ENCODE measurements at regions not wholly inside any gene's neighbourhood (a gene's known extent, or its start where the extent isn't known, plus 50 kb on each side); places are given as distances from the start of the nearest gene placed in this dataset.
"Not testable (repeated sequence)": the region's sequence is repeated elsewhere in the genome, so short reads cannot be mapped to it uniquely, and the experiment has no call there.

- Mint-ChIP-seq H3K4me3 (no peak overlapping the region), H3K27me3 (peaks cover 26% of the 10 kb centered on the region), H3K36me3 (ENCODE audit: low read depth) (no peaks in the 10 kb centered on the region), H3K4me1 (ENCODE audit: low read depth) (peaks cover 4% of the 10 kb centered on the region), H3K27ac (no peak overlapping the region), H3K9me3 (no peaks in the 10 kb centered on the region)
These were observed 82.0 kb upstream of the SFSWAP start for GRCh38 chr12:131628766-131629448.

- H3K9me3 Mint-ChIP-seq: no peaks in the 10 kb centered on the region
- no peak overlapping the region for H3K4me3 Mint-ChIP-seq
- no peak overlapping the region for H3K27ac Mint-ChIP-seq
- peaks cover 4% of the 10 kb centered on the region for H3K4me1 Mint-ChIP-seq (ENCODE audit: low read depth)
- H3K27me3 Mint-ChIP-seq: peaks cover 40% of the 10 kb centered on the region
- no peaks in the 10 kb centered on the region for H3K36me3 Mint-ChIP-seq (ENCODE audit: low read depth)
These were observed 79.7 kb upstream of the SFSWAP start for GRCh38 chr12:131631230-131631629.

- H3K27ac Mint-ChIP-seq; H3K36me3 Mint-ChIP-seq (ENCODE audit: low read depth); H3K4me3 Mint-ChIP-seq; H3K9me3 Mint-ChIP-seq; H3K4me1 Mint-ChIP-seq (ENCODE audit: low read depth): not testable (repeated sequence)
- H3K27me3 Mint-ChIP-seq: peaks cover 40% of the 10 kb centered on the region
These were observed 78.8 kb upstream of the SFSWAP start for GRCh38 chr12:131631889-131632651.

GRCh38 chr12:131632652-131633023, 78.3 kb upstream of the SFSWAP start:
- peaks cover 40% of the 10 kb centered on the region for H3K27me3 Mint-ChIP-seq
- H3K36me3 Mint-ChIP-seq (ENCODE audit: low read depth); H3K9me3 Mint-ChIP-seq; H3K4me3 Mint-ChIP-seq; H3K27ac Mint-ChIP-seq; H3K4me1 Mint-ChIP-seq (ENCODE audit: low read depth): not testable (repeated sequence)

GRCh38 chr12:131633610-131634009, 77.3 kb upstream of the SFSWAP start:
- not testable (repeated sequence) for H3K27ac Mint-ChIP-seq; H3K36me3 Mint-ChIP-seq (ENCODE audit: low read depth); H3K9me3 Mint-ChIP-seq; H3K4me1 Mint-ChIP-seq (ENCODE audit: low read depth); H3K4me3 Mint-ChIP-seq
- peaks cover 44% of the 10 kb centered on the region for H3K27me3 Mint-ChIP-seq

- Mint-ChIP-seq H3K27me3 (peaks cover 44% of the 10 kb centered on the region), H3K27ac (no peak overlapping the region), H3K36me3 (ENCODE audit: low read depth) (no peaks in the 10 kb centered on the region), H3K9me3 (no peaks in the 10 kb centered on the region), H3K4me1 (ENCODE audit: low read depth) (no peaks in the 10 kb centered on the region), H3K4me3 (no peak overlapping the region)
These were observed 76.9 kb upstream of the SFSWAP start for GRCh38 chr12:131634037-131634436.

GRCh38 chr12:131635012-131635411, 75.9 kb upstream of the SFSWAP start:
- H3K36me3 Mint-ChIP-seq (ENCODE audit: low read depth); H3K4me1 Mint-ChIP-seq (ENCODE audit: low read depth); H3K4me3 Mint-ChIP-seq; H3K27ac Mint-ChIP-seq; H3K9me3 Mint-ChIP-seq: not testable (repeated sequence)
- peaks cover 46% of the 10 kb centered on the region for H3K27me3 Mint-ChIP-seq

GRCh38 chr12:131635491-131636122, 75.3 kb upstream of the SFSWAP start:
- H3K36me3 Mint-ChIP-seq (ENCODE audit: low read depth): no peaks in the 10 kb centered on the region
- peaks cover 41% of the 10 kb centered on the region for H3K27me3 Mint-ChIP-seq
- H3K4me1 Mint-ChIP-seq (ENCODE audit: low read depth): no peaks in the 10 kb centered on the region
- H3K27ac Mint-ChIP-seq: no peak overlapping the region
- H3K4me3 Mint-ChIP-seq: no peak overlapping the region
- H3K9me3 Mint-ChIP-seq: no peaks in the 10 kb centered on the region

- Mint-ChIP-seq H3K4me1 (ENCODE audit: low read depth) (no peaks in the 10 kb centered on the region), H3K27ac (no peak overlapping the region), H3K9me3 (no peaks in the 10 kb centered on the region), H3K4me3 (no peak overlapping the region), H3K27me3 (peaks cover 35% of the 10 kb centered on the region), H3K36me3 (ENCODE audit: low read depth) (no peaks in the 10 kb centered on the region)
These were observed 74.6 kb upstream of the SFSWAP start for GRCh38 chr12:131636266-131636665.

- no peaks in the 10 kb centered on the region for H3K9me3 Mint-ChIP-seq
- H3K36me3 Mint-ChIP-seq (ENCODE audit: low read depth): no peaks in the 10 kb centered on the region
- no peak overlapping the region for H3K27ac Mint-ChIP-seq
- no peak overlapping the region for H3K4me3 Mint-ChIP-seq
- H3K27me3 Mint-ChIP-seq: peaks cover 32% of the 10 kb centered on the region
- H3K4me1 Mint-ChIP-seq (ENCODE audit: low read depth): no peaks in the 10 kb centered on the region
These were observed 73.7 kb upstream of the SFSWAP start for GRCh38 chr12:131636940-131637750.

GRCh38 chr12:131637986-131638385, 72.9 kb upstream of the SFSWAP start:
- Mint-ChIP-seq H3K27ac (no peak overlapping the region), H3K4me3 (no peak overlapping the region), H3K27me3 (peaks cover 25% of the 10 kb centered on the region), H3K9me3 (no peaks in the 10 kb centered on the region), H3K4me1 (ENCODE audit: low read depth) (no peaks in the 10 kb centered on the region), H3K36me3 (ENCODE audit: low read depth) (no peaks in the 10 kb centered on the region)

GRCh38 chr12:131639270-131639940, 71.5 kb upstream of the SFSWAP start:
- Mint-ChIP-seq H3K9me3 (no peaks in the 10 kb centered on the region), H3K27ac (no peak overlapping the region), H3K27me3 (peaks cover 25% of the 10 kb centered on the region)

GRCh38 chr12:131640525-131640924, 70.4 kb upstream of the SFSWAP start:
- Mint-ChIP-seq H3K9me3 (no peaks in the 10 kb centered on the region), H3K27me3 (peaks cover 14% of the 10 kb centered on the region), H3K27ac (no peak overlapping the region), H3K36me3 (ENCODE audit: low read depth) (no peaks in the 10 kb centered on the region), H3K4me1 (ENCODE audit: low read depth) (no peaks in the 10 kb centered on the region), H3K4me3 (no peak overlapping the region)

More at GRCh38 chr12:131639270-131639940, 71.5 kb upstream of the SFSWAP start:
- no peaks in the 10 kb centered on the region for H3K36me3 Mint-ChIP-seq (ENCODE audit: low read depth)
- H3K4me1 Mint-ChIP-seq (ENCODE audit: low read depth): no peaks in the 10 kb centered on the region
- H3K4me3 Mint-ChIP-seq: no peak overlapping the region

- Mint-ChIP-seq H3K4me1 (ENCODE audit: low read depth) (no peaks in the 10 kb centered on the region), H3K9me3 (no peaks in the 10 kb centered on the region), H3K36me3 (ENCODE audit: low read depth) (no peaks in the 10 kb centered on the region), H3K27me3 (peaks cover 12% of the 10 kb centered on the region), H3K27ac (no peak overlapping the region), H3K4me3 (no peak overlapping the region)
These were observed 69.6 kb upstream of the SFSWAP start for GRCh38 chr12:131641315-131641714.
